Heart left ventricle (tissue), 16 donors: ENCODE measurements at regions not wholly inside any gene's neighbourhood (a gene's known extent, or its start where the extent isn't known, plus 50 kb on each side); places are given as distances from the start of the nearest gene placed in this dataset.

ENCODE experiments used
- ATAC-seq, 4 donors: fragments of 200-7000 bp; cut with Tn5 transposase; one replicate each; pipeline ENCODE4 v1.9.1; 2020 to 2022; ENCODE audit warnings: moderate library complexity in 4 of 4, mild to moderate bottlenecking in 3 of 4, moderate number of reproducible peaks in 1 of 4
- DNase-seq, 5 donors: peaks; one replicate each; pipeline ENCODE4 v3.0.0-alpha.2; 2020
- H3K27ac ChIP-seq, 12 donors: fragments of 200-600 bp; sonication (generic) in 4 of 12; one replicate each; pipeline versions ENCODE4 v1.5.0 to v1.8.0; 2016 to 2022; ENCODE audit warnings: mild to moderate bottlenecking in 2 of 12
- H3K27me3 ChIP-seq, 9 donors: fragments of 200-600 bp; sonication (generic) in 2 of 9; one replicate each; pipeline versions ENCODE4 v1.5.1 to v1.8.0; 2016 to 2022; ENCODE audit warnings: mild to moderate bottlenecking in 3 of 9
- H3K36me3 ChIP-seq, 9 donors: fragments of 200-600 bp; sonication (generic) in 2 of 9; one replicate each; pipeline versions ENCODE4 v1.5.0 to v1.8.0; 2018 to 2022; ENCODE audit warnings: mild to moderate bottlenecking in 2 of 9
- H3K4me1 ChIP-seq, 12 donors: fragments of 200-600 bp; sonication (generic) in 4 of 12; one replicate each; pipeline versions ENCODE4 v1.5.0 to v1.8.0; 2016 to 2022; ENCODE audit warnings: mild to moderate bottlenecking in 3 of 12
- H3K4me3 ChIP-seq, 12 donors: fragments of 200-600 bp; sonication (generic) in 4 of 12; one replicate each; pipeline versions ENCODE4 v1.5.0 to v1.8.0; 2017 to 2022; ENCODE audit warnings: mild to moderate bottlenecking in 9 of 12, moderate library complexity in 4 of 12
- H3K9me3 ChIP-seq, 12 donors: fragments of 200-600 bp; sonication (generic) in 4 of 12; one replicate each; pipeline versions ENCODE4 v1.5.0 to v1.8.0; 2016 to 2022; ENCODE audit warnings: mild to moderate bottlenecking in 1 of 12
- POLR2A ChIP-seq, 2 donors: fragments of 450-650 bp; IDR thresholded peaks; one replicate each; pipeline ENCODE4 v1.6.1; 2017; ENCODE audit warnings: antibody characterized with exemption in 2 of 2, mild to moderate bottlenecking in 2 of 2, moderate library complexity in 2 of 2
- WGBS, 4 donors: extraction: QIAGEN DNeasy Blood & Tissue Kit in 2 of 4; methylation state at CpG; one replicate each; pipeline versions ENCODE4 v1.1.5 to v1.1.7; 2013 to 2018; 5-methylcytosine and 5-hydroxymethylcytosine counted together
- intact Hi-C, 10 donors: fragments of 100-400 bp; cut with DNase I; formaldehyde crosslinking; loops; one replicate each; pipeline versions ENCODE4 v1.11.1 to v1.14.2; 2022
- TF ChIP-seq, protein P1 (sequence below), 12 donors: fragments of 200-600 bp; sonication (generic) in 4 of 12; IDR thresholded peaks; one replicate each; pipeline versions ENCODE4 v1.5.0 to v1.8.0; 2018 to 2022; ENCODE audit warnings: antibody characterized with exemption in 12 of 12, mild to moderate bottlenecking in 5 of 12
- donor health status: ischemic (EF 13 %, LVEDD 7.1; RV severe dilation, severe dysfunction).
- donor health status: healthy with polysubstance abuse.
- donor health status: DM: no; HTN: yes; CAD: no.
- donor health status: DM: no; HTN: no; CAD: no.
- donor health status: ischemic (EF 25% LVEDD 6.9; RV normal size, moderate dysfunction).
- donor health status: ischemic (EF 25% LVEDD 5.7; RV mildly dilated, moderate dysfunction).
- donor health status: healthy.
- donor health status: DM: yes; HTN: yes; CAD: no.
- donor health status: ischemic (EF 35%, LVEDD 5.7; RV mildly dilated, moderate dysfunction).
- donor health status: nonischemic (EF 11% LVEDD 7.7; RV severe dilation, severe dysfunction).
- donor health status: DM: yes; HTN: yes; CAD: no.
- donor health status: PGD.
- donor health status: ischemic (EF 29% LVEDD 5.4; RV normal size, mild dysfunction).
- donor health status: nonischemic (EF 23%, LVEDD 6.1; RV moderate dilation, normal function).

DNA sequence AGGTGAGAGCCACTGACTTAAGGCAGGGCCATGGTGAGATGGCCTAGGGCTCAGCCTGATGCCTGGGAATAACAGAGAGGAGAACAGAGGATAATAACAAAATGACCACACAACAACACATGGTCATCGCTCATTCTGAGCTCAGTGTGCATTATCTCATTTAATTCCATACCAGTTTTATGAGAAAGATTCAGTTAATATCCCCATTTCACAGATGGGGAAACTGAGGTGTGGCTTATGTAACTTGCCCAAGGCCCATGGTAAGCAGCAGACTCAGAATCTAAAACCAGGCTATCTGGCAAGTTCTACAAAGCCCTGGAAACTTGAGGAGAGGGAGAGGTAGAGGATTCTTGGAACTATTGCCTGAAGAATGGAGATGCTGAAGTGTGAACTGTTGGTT lies 200.9 kb upstream of the PMEPA1 start:
- 94 to 100% (median 97%) methylated on average over 1 of the region's 1 CpG for WGBS, 4 donors
- no peak for DNase-seq
- TF ChIP-seq, protein P1, sequence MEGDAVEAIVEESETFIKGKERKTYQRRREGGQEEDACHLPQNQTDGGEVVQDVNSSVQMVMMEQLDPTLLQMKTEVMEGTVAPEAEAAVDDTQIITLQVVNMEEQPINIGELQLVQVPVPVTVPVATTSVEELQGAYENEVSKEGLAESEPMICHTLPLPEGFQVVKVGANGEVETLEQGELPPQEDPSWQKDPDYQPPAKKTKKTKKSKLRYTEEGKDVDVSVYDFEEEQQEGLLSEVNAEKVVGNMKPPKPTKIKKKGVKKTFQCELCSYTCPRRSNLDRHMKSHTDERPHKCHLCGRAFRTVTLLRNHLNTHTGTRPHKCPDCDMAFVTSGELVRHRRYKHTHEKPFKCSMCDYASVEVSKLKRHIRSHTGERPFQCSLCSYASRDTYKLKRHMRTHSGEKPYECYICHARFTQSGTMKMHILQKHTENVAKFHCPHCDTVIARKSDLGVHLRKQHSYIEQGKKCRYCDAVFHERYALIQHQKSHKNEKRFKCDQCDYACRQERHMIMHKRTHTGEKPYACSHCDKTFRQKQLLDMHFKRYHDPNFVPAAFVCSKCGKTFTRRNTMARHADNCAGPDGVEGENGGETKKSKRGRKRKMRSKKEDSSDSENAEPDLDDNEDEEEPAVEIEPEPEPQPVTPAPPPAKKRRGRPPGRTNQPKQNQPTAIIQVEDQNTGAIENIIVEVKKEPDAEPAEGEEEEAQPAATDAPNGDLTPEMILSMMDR (IDR thresholded peaks at IDR 0.05) = no peak
- no peak for TF ChIP-seq POLR2A (IDR thresholded peaks at IDR 0.05)
- ATAC-seq = no peak
- intact Hi-C loops = no loop called here
- Histone ChIP-seq H3K27ac (no peak overlapping the region), H3K9me3 (no peaks in the 10 kb centered on the region), H3K27me3 (no peaks in the 10 kb centered on the region), H3K4me3 (no peak overlapping the region), H3K36me3 (no peaks in the 10 kb centered on the region), H3K4me1 (peaks cover 0 to 14% (median 0%) of the 10 kb centered on the region in 12 donors)

DNA sequence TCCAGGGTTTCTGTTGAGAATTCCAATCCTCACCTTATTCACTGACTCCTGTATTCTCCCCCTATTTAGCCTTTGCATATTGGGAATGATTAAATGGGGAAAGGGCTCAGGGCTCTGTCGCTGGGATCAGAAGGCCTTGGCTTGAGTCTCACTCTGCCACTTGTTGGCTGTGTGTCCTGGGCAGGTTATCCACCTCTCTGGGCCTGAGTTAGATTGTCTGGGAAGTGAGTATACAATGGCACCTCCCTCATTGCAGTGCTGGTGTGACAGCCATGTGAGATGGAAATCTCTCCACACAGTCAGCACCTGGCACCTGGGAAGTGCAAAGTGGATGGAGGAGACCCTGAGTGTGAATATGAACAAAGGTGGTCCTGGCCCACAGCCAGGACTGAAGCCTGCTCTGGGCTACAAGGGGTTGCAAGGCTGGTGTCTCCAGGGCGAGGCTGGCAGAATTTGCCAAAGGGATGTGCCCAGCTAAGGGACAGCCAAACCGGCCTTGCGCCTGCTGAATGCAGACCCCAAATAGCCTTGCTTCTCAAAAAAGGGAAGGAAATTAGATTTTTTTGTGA lies 200.0 kb upstream of the PMEPA1 start:
- H3K36me3 ChIP-seq = no peaks in the 10 kb centered on the region
- H3K27ac ChIP-seq = no peak overlapping the region
- H3K9me3 ChIP-seq = no peaks in the 10 kb centered on the region
- no peak overlapping the region for H3K4me3 ChIP-seq
- WGBS, 4 donors = 89 to 98% (median 92%) methylated on average over 4 of the region's 4 CpGs
- DNase-seq (no peak), ATAC-seq (no peak)
- TF ChIP-seq, protein P1 (IDR thresholded peaks at IDR 0.05) = no peak
- no peak for TF ChIP-seq POLR2A (IDR thresholded peaks at IDR 0.05)
- intact Hi-C loops = no loop called here
- peaks cover 0 to 14% (median 0%) of the 10 kb centered on the region in 12 donors for H3K4me1 ChIP-seq
- no peaks in the 10 kb centered on the region for H3K27me3 ChIP-seq

DNA sequence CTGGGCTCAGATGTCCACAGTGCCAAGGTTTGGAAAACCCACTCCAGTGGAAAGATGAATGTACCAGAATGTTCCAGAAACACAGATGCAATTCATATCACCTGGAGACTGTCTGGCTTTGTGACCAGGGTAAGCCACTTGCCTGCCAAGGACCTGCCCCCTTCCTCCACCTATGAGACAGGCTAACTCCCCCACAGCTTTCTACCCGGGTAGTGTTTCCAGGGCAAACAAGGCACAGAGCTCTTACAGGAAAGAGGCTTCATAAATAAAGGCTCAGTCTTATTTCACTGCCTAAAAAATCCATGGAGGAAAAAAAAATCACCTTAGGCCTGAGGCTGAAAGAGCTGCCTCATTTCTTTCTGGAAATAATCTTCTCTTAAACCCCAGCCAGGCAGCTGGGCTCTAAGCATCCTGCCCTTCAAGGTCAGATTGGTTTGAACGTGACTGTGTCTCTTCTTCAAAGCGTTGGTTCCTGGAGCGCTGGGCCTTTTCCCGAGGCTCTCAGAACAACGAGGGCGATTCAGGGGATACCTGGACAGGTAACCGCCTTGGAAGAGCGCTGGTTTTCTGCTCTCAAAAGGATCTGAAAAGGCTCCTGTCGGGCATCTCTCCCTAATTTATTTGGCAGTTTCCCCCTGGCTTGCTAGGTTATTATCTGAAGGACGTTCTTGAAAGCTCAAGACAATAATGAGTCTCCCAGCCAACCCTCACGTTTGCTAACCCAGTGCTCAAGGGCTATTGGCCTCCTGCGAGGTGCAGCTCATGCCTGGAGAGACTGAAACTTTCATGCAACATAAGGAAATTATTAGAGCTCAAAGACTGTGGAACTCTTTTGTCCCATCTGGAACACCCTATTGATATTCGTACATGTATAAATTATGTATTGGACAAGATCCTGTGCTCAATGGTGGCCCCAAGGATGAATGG lies 199.2 kb upstream of the PMEPA1 start:
- no peak overlapping the region for H3K27ac ChIP-seq
- H3K4me1 ChIP-seq = peaks cover 0 to 14% (median 0%) of the 10 kb centered on the region in 12 donors
- no peak for ATAC-seq
- H3K4me3 ChIP-seq = no peak overlapping the region
- H3K36me3 ChIP-seq = no peaks in the 10 kb centered on the region
- DNase-seq = no peak
- intact Hi-C loops = no loop called here
- no peaks in the 10 kb centered on the region for H3K9me3 ChIP-seq
- no peaks in the 10 kb centered on the region for H3K27me3 ChIP-seq
- no peak for TF ChIP-seq POLR2A (IDR thresholded peaks at IDR 0.05)
- TF ChIP-seq, protein P1 (IDR thresholded peaks at IDR 0.05) = no peak
- WGBS, 4 donors = 78 to 82% (median 79%) methylated on average over 14 of the region's 14 CpGs

DNA sequence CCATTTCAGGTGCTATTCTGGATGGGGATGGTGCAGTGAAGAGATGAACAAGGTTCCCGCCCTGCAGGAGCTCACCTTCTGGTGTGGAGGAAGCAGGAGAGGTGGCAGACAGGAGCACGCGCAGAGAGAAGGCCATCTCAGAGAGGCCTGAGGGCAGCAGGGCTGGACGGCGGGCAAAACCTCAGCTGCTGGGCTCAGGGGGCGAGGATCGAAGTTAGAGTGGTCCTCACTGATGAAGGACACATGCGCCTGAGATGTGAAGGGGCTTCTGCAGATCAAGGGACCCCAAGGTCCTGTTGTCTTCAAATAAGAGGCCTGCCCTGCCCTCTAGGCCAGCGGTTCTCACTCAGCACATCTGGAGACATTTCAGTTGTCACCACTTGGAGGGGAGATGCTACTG lies 198.4 kb upstream of the PMEPA1 start:
- H3K4me1 ChIP-seq = peaks cover 0 to 14% (median 0%) of the 10 kb centered on the region in 12 donors
- no peak overlapping the region for H3K27ac ChIP-seq
- intact Hi-C loops = no loop called here
- no peaks in the 10 kb centered on the region for H3K27me3 ChIP-seq
- WGBS, 4 donors = 91 to 96% (median 94%) methylated on average over 9 of the region's 9 CpGs
- TF ChIP-seq, protein P1 (IDR thresholded peaks at IDR 0.05) = no peak
- no peak for TF ChIP-seq POLR2A (IDR thresholded peaks at IDR 0.05)
- no peak overlapping the region for H3K4me3 ChIP-seq
- ATAC-seq = no peak
- H3K9me3 ChIP-seq = no peaks in the 10 kb centered on the region
- no peak for DNase-seq
- H3K36me3 ChIP-seq = no peaks in the 10 kb centered on the region
